ENCODE measurements at regions not wholly inside any gene's neighbourhood (a gene's known extent, or its start where the extent isn't known, plus 50 kb on each side); places are given as distances from the start of the nearest gene placed in this dataset.

DNA sequence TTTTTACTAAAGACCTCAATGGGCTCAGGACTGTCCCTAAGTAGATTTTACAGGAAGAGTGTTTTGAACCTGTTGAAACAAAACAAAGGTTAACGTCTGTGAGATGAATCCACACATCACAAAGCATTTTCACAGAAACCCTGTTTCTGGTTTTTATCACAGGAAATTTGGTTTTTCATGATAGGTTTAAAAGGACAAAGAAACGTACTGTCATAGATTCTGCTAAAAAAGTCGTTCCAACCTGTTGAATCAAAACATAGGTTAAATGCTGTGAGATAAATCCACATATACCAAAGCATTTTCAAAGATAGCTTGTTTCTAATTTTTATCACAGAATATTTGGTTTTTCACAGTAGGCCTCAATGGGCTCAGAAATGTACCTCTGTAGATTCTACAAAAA, 1531.0 kb downstream of the UQCRFS1 start:
- no peak for DNase-seq
- Mint-ChIP-seq H3K4me3 (no peak overlapping the region), H3K9me3 (peaks cover 19% of the 10 kb centered on the region), H3K36me3 (ENCODE audit: low read depth) (no peaks in the 10 kb centered on the region), H3K27me3 (no peaks in the 10 kb centered on the region), H3K27ac (no peak overlapping the region), H3K4me1 (ENCODE audit: low read depth) (no peaks in the 10 kb centered on the region)
- TF ChIP-seq, protein P1, sequence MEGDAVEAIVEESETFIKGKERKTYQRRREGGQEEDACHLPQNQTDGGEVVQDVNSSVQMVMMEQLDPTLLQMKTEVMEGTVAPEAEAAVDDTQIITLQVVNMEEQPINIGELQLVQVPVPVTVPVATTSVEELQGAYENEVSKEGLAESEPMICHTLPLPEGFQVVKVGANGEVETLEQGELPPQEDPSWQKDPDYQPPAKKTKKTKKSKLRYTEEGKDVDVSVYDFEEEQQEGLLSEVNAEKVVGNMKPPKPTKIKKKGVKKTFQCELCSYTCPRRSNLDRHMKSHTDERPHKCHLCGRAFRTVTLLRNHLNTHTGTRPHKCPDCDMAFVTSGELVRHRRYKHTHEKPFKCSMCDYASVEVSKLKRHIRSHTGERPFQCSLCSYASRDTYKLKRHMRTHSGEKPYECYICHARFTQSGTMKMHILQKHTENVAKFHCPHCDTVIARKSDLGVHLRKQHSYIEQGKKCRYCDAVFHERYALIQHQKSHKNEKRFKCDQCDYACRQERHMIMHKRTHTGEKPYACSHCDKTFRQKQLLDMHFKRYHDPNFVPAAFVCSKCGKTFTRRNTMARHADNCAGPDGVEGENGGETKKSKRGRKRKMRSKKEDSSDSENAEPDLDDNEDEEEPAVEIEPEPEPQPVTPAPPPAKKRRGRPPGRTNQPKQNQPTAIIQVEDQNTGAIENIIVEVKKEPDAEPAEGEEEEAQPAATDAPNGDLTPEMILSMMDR (IDR thresholded peaks at IDR 0.05): no peak
- CTCF ChIA-PET: no interaction called here
- no peak for ATAC-seq
- POLR2A ChIA-PET: no interaction called here
- intact Hi-C loops (cut with micrococcal nuclease): no loop called here

DNA sequence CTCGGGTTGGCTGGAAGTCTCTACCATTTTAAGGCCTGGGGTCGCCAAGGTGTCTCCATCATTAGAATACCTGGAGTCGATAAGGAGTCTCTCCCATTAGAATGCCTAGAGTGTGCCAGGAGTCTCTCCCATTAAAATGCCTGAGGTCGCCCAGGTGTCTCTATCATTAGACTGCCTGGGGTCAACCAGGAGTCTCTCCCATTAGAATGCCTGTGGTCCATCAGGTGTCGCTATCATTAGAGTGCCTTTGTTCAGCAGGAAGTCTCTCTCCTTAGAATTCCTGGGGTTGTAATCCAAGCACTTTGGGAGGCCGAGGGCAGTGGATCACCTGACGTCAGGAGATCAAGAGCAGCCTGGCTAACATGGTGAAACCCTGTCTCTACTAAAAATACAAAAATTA, 1533.0 kb downstream of the UQCRFS1 start:
- no peak overlapping the region for H3K4me3 Mint-ChIP-seq
- peaks cover 30% of the 10 kb centered on the region for H3K9me3 Mint-ChIP-seq
- TF ChIP-seq, protein P1 (IDR thresholded peaks at IDR 0.05): no peak
- no peak for ATAC-seq
- no peak overlapping the region for H3K27ac Mint-ChIP-seq
- intact Hi-C loops (cut with micrococcal nuclease): no loop called here
- no peaks in the 10 kb centered on the region for H3K27me3 Mint-ChIP-seq
- ChIA-PET POLR2A (no interaction called here), CTCF (no interaction called here)
- no peaks in the 10 kb centered on the region for H3K36me3 Mint-ChIP-seq (ENCODE audit: low read depth)
- H3K4me1 Mint-ChIP-seq (ENCODE audit: low read depth): no peaks in the 10 kb centered on the region
- no peak for DNase-seq

DNA sequence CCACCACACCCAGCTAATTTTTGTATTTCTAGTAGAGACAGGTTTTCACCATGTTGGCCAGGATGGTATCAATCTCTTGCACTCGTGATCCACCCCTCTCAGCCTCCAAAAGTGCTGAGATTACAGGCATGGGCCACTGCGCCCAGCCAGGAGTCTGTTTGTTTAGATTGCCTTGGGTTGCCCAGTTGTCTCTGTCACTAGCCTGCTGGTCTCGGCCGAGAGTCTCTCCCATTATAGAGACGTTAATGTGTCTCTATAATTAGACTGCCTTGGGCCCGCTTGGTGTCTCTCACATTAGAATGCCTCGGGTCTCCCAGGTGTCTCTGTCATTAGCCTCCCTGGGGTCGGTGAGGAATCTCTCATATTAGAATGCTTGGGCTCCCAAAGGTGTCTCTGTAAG, 1533.6 kb downstream of the UQCRFS1 start:
- ChIA-PET CTCF (no interaction called here), POLR2A (no interaction called here)
- H3K4me1 Mint-ChIP-seq (ENCODE audit: low read depth): no peaks in the 10 kb centered on the region
- intact Hi-C loops (cut with micrococcal nuclease): no loop called here
- H3K27ac Mint-ChIP-seq: no peak overlapping the region
- peaks cover 30% of the 10 kb centered on the region for H3K9me3 Mint-ChIP-seq
- TF ChIP-seq, protein P1 (IDR thresholded peaks at IDR 0.05): no peak
- ATAC-seq: no peak
- H3K36me3 Mint-ChIP-seq (ENCODE audit: low read depth): no peaks in the 10 kb centered on the region
- DNase-seq: no peak
- H3K4me3 Mint-ChIP-seq: no peak overlapping the region
- H3K27me3 Mint-ChIP-seq: no peaks in the 10 kb centered on the region

DNA sequence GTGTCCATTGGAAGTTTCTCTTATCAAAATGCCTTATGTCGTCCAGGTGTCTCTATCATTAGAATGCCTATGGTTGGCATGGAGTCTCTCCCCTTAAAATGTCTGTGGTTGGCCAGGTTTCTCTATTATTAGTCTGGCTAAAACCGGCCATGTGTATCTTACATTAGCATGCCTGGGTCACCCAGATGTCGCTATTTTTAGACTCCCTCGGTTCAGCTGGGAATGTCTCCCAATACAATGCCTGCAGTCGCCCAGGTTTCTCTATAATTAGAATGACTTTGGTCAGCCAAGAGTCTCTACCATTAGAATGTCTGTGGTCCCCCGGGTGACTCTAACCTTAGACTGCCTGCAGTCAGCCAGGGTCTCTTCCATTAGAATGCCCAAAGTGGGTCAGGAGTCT, 1536.1 kb downstream of the UQCRFS1 start:
- Mint-ChIP-seq H3K4me1 (ENCODE audit: low read depth) (no peaks in the 10 kb centered on the region), H3K27ac (no peak overlapping the region), H3K36me3 (ENCODE audit: low read depth) (no peaks in the 10 kb centered on the region), H3K9me3 (peaks cover 51% of the 10 kb centered on the region), H3K4me3 (no peak overlapping the region), H3K27me3 (no peaks in the 10 kb centered on the region)
- CTCF ChIA-PET: no interaction called here
- ATAC-seq (no peak), DNase-seq (no peak)
- intact Hi-C loops (cut with micrococcal nuclease): no loop called here
- TF ChIP-seq, protein P1 (IDR thresholded peaks at IDR 0.05): no peak
- POLR2A ChIA-PET: no interaction called here

DNA sequence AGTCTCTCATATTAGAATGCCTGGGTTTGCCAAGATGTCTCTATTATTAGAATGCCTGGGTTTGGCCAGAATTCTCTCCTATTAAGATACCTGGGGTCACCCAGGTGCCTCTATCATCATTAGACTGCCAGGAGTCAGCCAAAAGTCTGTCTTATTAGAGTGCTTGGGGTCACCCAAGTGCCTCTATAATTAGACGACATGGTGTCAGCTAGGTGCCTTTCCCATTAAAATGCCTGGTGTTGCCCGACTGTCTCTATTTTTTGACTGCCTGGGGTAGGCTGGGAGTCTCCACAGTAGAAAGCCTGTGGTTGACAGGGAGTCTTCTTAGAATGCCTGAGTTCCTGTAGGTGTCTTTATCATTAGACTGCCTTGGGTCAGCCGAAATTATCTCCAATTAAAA, 1536.6 kb downstream of the UQCRFS1 start:
- Mint-ChIP-seq H3K36me3 (ENCODE audit: low read depth) (no peaks in the 10 kb centered on the region), H3K9me3 (peaks cover 51% of the 10 kb centered on the region), H3K27me3 (no peaks in the 10 kb centered on the region), H3K4me1 (ENCODE audit: low read depth) (no peaks in the 10 kb centered on the region), H3K27ac (no peak overlapping the region), H3K4me3 (no peak overlapping the region)
- TF ChIP-seq, protein P1 (IDR thresholded peaks at IDR 0.05): no peak
- ChIA-PET CTCF (no interaction called here), POLR2A (no interaction called here)
- DNase-seq (no peak), ATAC-seq (no peak)
- intact Hi-C loops (cut with micrococcal nuclease): no loop called here

Measured in activated CD8-positive, alpha-beta T cell treated with anti-CD3 and anti-CD28 coated beads for 36 hours (primary cell).